Mucosa of rectum (tissue), 2 donors: ENCODE measurements at regions not wholly inside any gene's neighbourhood (a gene's known extent, or its start where the extent isn't known, plus 50 kb on each side); places are given as distances from the start of the nearest gene placed in this dataset.

Source experiments
- H3K27ac ChIP-seq, 2 donors: one replicate each; pipeline ENCODE4 v1.7.0; 2013; ENCODE audit warnings: inconsistent platforms in 2 of 2, low read depth in 2 of 2, low read length in 2 of 2
- H3K27me3 ChIP-seq, 2 donors: one replicate each; pipeline ENCODE4 v1.7.0; 2013; ENCODE audit warnings: low read length in 2 of 2; ENCODE audit not compliant: control insufficient read depth in 2 of 2, insufficient read depth in 2 of 2
- H3K36me3 ChIP-seq, 2 donors: one replicate each; pipeline ENCODE4 v1.7.0; 2013; ENCODE audit warnings: low read length in 2 of 2; ENCODE audit not compliant: control insufficient read depth in 2 of 2, insufficient read depth in 2 of 2
- H3K4me1 ChIP-seq, 2 donors: one replicate each; pipeline ENCODE4 v1.7.0; 2013; ENCODE audit warnings: low read length in 2 of 2, mild to moderate bottlenecking in 1 of 2; ENCODE audit not compliant: control insufficient read depth in 2 of 2, insufficient read depth in 2 of 2
- H3K4me3 ChIP-seq, 2 donors: one replicate each; pipeline ENCODE4 v1.7.0; 2013; ENCODE audit warnings: low read length in 2 of 2
- H3K9ac ChIP-seq, 2 donors: one replicate each; pipeline ENCODE4 v1.7.0; 2013; ENCODE audit warnings: low read length in 2 of 2, low read depth in 1 of 2, mild to moderate bottlenecking in 1 of 2
- H3K9me3 ChIP-seq, 2 donors: one replicate each; pipeline ENCODE4 v1.7.0; 2013; ENCODE audit warnings: low read length in 2 of 2; ENCODE audit not compliant: control insufficient read depth in 2 of 2
- donor health status: healthy.
- donor health status: Normal muscosa, but diverticular disease.

DNA sequence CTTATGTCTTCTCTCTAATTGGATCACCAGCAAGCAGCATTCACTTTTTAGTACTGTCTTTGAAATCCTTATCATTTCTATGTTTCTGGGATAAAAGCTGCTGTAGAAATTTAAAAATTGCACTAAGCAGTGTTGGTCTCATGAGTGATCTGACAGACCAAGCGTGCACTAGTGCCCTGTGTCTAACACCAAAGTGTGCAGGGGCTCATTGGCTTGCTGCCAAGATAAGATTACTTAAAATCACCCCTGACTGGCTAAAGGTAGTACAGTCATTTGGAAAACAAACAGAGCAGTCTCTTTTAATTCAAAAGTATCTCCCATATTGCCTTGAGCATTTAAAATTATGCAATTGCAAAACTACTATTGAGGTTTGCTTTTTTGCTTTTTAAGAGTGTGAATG, 304.6 kb downstream of the ARAP2 start:
- Histone ChIP-seq H3K9me3 (no peaks in the 10 kb centered on the region), H3K27ac (no peak overlapping the region), H3K27me3 (no peaks in the 10 kb centered on the region), H3K9ac (no peak overlapping the region), H3K4me1 (no peaks in the 10 kb centered on the region), H3K4me3 (no peak overlapping the region), H3K36me3 (no peaks in the 10 kb centered on the region)

DNA sequence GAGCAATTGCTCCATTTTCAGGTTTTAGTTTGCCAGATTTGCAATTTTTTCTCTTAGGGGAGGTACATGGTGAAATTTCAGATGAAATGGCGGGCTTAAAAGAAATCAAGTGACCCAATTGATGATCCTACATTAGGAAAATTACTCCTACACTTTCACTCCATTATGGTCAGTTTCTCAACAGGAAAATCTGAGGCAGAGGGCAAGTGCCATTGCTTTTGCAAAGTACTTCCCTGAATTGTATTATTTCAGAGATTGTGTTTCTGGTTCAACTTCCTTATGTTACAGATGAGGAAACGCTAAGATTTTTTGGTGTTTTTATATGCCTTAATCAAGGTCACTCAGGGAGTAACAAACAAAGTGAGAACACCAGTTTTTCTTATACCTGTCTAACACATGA, 302.2 kb downstream of the ARAP2 start:
- H3K27me3 ChIP-seq, result no peaks in the 10 kb centered on the region
- H3K4me3 ChIP-seq, result no peak overlapping the region
- no peak overlapping the region for H3K27ac ChIP-seq
- H3K9me3 ChIP-seq, result no peaks in the 10 kb centered on the region
- no peaks in the 10 kb centered on the region for H3K36me3 ChIP-seq
- no peaks in the 10 kb centered on the region for H3K4me1 ChIP-seq
- no peak overlapping the region for H3K9ac ChIP-seq

DNA sequence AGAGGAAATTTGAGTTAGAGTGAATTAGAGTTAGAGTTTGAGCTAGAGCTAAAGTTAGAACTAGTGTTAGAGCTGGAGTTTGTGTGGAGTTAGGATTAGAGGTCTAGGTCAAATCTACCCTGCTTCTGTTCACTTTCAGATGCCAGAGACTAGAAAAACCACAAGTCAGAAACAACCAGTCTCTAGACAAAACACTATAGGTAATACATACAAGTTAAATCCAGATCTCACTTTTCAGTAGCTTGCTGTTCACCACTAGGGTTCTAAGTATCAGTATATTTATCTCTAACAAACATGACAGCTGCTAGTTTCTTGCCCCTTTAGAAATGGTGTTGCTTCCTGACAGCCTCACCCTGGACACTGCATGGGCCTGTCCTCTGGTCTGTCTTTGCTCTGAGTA, 300.7 kb downstream of the ARAP2 start:
- H3K9me3 ChIP-seq, result no peaks in the 10 kb centered on the region
- H3K4me3 ChIP-seq, result no peak overlapping the region
- no peaks in the 10 kb centered on the region for H3K36me3 ChIP-seq
- H3K27ac ChIP-seq, result no peak overlapping the region
- no peak overlapping the region for H3K9ac ChIP-seq
- H3K4me1 ChIP-seq, result no peaks in the 10 kb centered on the region
- no peaks in the 10 kb centered on the region for H3K27me3 ChIP-seq

DNA sequence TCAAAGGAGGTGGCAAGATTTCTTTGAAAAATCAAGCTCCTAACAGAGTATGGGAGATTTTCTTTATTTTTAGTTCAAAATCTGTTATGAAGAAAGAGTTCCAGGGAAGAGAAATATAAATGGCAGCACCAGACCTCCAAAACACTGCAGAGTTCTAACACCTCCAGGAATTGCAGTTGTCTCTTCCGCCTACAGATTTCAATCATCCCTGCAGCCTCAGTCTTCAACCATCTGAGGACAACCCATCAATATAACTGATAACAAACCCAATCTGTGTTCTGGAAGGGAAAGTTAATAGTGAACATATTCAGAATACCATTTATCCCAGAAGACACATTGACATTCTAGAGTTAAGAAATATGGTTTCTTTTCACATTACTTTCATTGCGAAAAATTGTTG, 296.1 kb downstream of the ARAP2 start:
- Histone ChIP-seq H3K4me1 (no peaks in the 10 kb centered on the region), H3K36me3 (no peaks in the 10 kb centered on the region), H3K9ac (no peak overlapping the region), H3K4me3 (no peak overlapping the region), H3K27me3 (no peaks in the 10 kb centered on the region), H3K9me3 (peaks cover 0 to 2% of the 10 kb centered on the region in 2 donors), H3K27ac (no peak overlapping the region)

DNA sequence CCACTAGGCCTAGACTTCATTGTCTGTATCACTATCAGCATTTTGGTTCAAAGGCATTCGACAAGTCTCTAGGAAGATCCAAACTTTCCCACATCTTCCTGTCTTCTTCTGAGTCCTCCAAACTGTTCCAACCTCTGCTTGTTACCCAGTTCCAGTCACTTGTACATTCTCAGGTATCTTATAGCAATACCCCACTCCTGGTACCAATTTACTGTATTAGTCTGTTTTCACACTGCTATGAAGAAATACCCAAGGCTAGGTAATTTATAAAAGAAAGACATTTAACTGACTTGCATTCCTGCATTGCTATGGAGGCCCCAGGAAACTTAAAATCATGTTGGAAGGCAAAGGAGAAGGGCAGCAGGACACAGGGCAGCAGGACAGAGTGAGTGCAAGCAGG, 293.9 kb downstream of the ARAP2 start:
- H3K36me3 ChIP-seq, result no peaks in the 10 kb centered on the region
- no peaks in the 10 kb centered on the region for H3K27me3 ChIP-seq
- H3K9ac ChIP-seq, result no peak overlapping the region
- H3K4me1 ChIP-seq, result no peaks in the 10 kb centered on the region
- H3K27ac ChIP-seq, result no peak overlapping the region
- peaks cover 2% of the 10 kb centered on the region in 2 donors for H3K9me3 ChIP-seq
- H3K4me3 ChIP-seq, result no peak overlapping the region

DNA sequence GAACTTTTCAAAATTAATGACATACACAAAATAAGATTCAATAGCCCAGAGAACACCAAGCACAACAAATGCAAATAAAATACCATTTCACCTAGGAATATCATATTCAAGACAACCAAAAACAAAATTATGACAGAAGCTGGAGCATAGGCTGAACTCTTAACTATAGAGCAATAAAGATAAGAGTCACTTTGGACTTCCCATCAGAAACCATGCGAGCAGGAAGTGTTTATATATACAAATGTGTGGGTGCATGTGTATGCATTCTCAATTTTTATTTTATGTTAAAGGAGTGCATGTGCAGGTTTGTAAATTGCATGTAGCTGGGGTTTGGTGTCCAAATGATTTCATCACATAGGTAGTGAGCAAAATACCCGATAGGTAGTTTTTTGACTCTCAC, 291.6 kb downstream of the ARAP2 start:
- H3K4me1 ChIP-seq, result no peaks in the 10 kb centered on the region
- H3K9me3 ChIP-seq, result peaks cover 2 to 6% of the 10 kb centered on the region in 2 donors
- no peaks in the 10 kb centered on the region for H3K27me3 ChIP-seq
- H3K9ac ChIP-seq, result no peak overlapping the region
- no peaks in the 10 kb centered on the region for H3K36me3 ChIP-seq
- H3K27ac ChIP-seq, result no peak overlapping the region
- no peak overlapping the region for H3K4me3 ChIP-seq

DNA sequence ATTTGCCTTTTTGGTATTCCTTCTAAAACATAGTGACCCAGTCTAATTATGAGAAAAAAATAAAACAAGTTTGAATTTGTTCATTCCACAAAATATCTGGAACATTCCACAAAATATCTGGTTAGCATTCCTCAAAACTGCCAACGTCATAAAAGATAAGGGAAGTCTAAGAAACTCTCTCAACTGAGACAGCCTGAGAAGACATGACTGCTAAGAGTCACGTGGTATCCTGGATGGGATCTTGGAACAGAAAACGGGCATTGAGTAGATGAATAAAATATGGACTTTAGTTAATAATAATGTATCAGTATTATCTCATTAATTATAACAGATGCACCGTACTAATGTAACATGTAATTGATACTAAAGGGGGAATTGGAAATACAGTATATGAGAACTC, 280.9 kb downstream of the ARAP2 start:
- Histone ChIP-seq H3K9ac (no peak overlapping the region), H3K4me3 (no peak overlapping the region), H3K4me1 (no peaks in the 10 kb centered on the region), H3K27ac (no peak overlapping the region), H3K36me3 (no peaks in the 10 kb centered on the region), H3K27me3 (no peaks in the 10 kb centered on the region), H3K9me3 (no peaks in the 10 kb centered on the region)

DNA sequence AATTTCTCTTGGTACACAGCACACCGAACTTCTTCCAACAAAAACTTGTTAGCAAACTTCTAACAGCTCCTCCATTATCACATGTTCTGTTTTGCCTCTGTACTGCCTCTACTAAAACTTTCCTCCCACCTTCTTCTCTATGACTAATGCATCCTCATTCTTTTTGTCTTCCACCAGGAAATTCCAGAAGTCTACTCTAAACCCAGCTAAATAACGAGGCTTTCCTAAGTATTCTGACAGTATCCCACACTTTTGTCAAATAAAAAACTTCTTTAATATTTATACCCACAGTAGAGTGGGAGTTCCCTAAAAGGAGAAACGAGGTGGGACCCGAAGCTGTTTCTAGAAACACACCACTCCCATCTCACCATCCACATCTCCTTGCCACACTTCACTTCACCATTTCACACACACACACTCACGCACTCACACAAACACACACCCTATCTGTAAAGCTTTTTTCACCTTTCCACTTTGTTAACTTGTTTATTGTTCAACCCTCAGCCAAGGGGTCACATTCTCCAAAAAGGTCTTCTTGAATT, 280.3 kb downstream of the ARAP2 start:
- Histone ChIP-seq H3K9me3 (no peaks in the 10 kb centered on the region), H3K27ac (no peak overlapping the region), H3K36me3 (no peaks in the 10 kb centered on the region), H3K4me1 (no peaks in the 10 kb centered on the region), H3K4me3 (no peak overlapping the region), H3K27me3 (no peaks in the 10 kb centered on the region), H3K9ac (no peak overlapping the region)

DNA sequence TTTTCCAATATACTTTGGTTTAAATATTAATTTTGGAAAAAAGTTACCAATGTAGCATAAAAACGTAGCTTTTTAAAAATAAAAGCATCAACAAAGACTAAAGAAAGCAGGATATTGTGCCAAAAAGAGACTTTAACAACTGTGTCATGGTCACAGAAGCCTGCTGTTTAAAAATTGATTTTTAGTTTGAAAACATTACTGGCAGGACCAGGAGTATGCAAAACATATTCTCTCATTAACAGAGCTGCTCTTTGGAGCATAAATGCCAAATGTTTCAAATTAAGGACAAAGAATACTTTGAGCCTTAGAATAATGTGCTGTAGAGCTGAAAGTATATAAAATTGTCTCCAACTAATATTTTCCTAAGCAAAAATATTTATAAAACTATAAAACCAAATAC, 279.0 kb downstream of the ARAP2 start:
- Histone ChIP-seq H3K4me1 (no peaks in the 10 kb centered on the region), H3K27me3 (no peaks in the 10 kb centered on the region), H3K27ac (no peak overlapping the region), H3K9me3 (no peaks in the 10 kb centered on the region), H3K36me3 (no peaks in the 10 kb centered on the region), H3K4me3 (no peak overlapping the region), H3K9ac (no peak overlapping the region)

DNA sequence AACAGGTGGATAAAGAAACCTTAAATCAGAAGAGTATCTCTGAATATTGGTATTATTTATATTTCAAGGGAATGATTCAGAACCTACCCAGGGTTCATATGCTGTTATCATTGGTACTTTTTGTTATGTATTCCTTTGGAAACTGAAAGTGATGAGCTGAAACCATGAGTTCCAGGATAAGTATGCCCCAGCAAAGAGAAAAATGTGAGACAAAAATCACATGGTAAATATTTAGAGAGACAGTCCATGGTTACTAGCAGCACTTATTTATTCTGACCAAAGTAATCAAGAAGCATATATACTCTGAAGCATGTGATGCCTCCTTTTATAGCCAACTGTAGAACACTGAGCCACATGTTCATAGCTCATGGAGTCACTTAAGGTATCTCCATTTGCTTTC, 277.7 kb downstream of the ARAP2 start:
- no peak overlapping the region for H3K9ac ChIP-seq
- no peaks in the 10 kb centered on the region for H3K27me3 ChIP-seq
- no peak overlapping the region for H3K4me3 ChIP-seq
- no peaks in the 10 kb centered on the region for H3K9me3 ChIP-seq
- no peak overlapping the region for H3K27ac ChIP-seq
- no peaks in the 10 kb centered on the region for H3K36me3 ChIP-seq
- no peaks in the 10 kb centered on the region for H3K4me1 ChIP-seq

DNA sequence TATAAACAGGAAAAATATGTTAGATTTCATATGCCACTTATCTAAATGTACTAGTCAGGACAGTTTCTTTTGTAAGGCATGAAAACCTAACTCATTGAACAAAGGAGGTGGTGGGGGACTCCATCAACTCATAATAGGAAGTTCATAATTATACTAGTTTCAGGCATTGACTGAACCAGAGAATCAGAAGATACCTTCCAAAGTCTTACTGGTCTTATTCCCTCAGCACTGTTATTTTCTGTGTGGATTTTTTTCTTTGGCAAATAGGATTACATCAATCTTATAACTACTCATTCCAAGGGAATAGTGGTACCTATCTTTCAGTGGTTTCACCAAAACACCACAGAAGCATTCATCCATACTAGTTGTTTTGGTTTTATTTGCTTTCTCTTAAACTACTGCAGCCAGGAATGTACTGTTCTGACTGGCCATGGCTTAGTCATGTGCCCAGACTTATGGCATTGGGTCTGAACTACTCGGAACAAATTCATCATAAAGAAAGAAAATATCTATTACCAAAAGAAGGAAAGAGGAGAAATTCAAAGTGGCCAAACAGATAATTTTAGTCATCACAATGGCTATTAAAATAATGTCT, 273.9 kb downstream of the ARAP2 start:
- Histone ChIP-seq H3K4me3 (no peak overlapping the region), H3K36me3 (no peaks in the 10 kb centered on the region), H3K27ac (no peak overlapping the region), H3K4me1 (no peaks in the 10 kb centered on the region), H3K9me3 (no peaks in the 10 kb centered on the region), H3K9ac (no peak overlapping the region), H3K27me3 (no peaks in the 10 kb centered on the region)
